Right lobe of liver (tissue), 6 donors: ENCODE measurements at regions not wholly inside any gene's neighbourhood (a gene's known extent, or its start where the extent isn't known, plus 50 kb on each side); places are given as distances from the start of the nearest gene placed in this dataset.

ENCODE experiments used
- ATAC-seq, 4 donors: fragments of 200-7000 bp; cut with Tn5 transposase; one replicate each; pipeline ENCODE4 v1.9.1; 2020; ENCODE audit warnings: mild to moderate bottlenecking in 4 of 4, moderate library complexity in 4 of 4
- DNase-seq, 3 donors: peaks; one replicate each; pipeline ENCODE4 v3.0.0-alpha.2; 2020
- H3K27ac ChIP-seq, 3 donors: fragments of 200-600 bp; one replicate each; pipeline ENCODE4 v1.8.0; 2022
- H3K27me3 ChIP-seq, 2 donors: fragments of 200-600 bp; one replicate each; pipeline ENCODE4 v1.8.0; 2022
- H3K36me3 ChIP-seq, 4 donors: fragments of 200-600 bp; sonication (generic) in 1 of 4; one replicate each; pipeline versions ENCODE4 v1.5.1 to v1.8.0; 2017 to 2022; ENCODE audit warnings: control low read depth in 1 of 4
- H3K4me1 ChIP-seq, 4 donors: fragments of 200-600 bp; sonication (generic) in 1 of 4; one replicate each; pipeline versions ENCODE4 v1.5.1 to v1.8.0; 2017 to 2022; ENCODE audit warnings: control low read depth in 1 of 4
- H3K4me3 ChIP-seq, 3 donors: fragments of 200-600 bp; one replicate each; pipeline ENCODE4 v1.8.0; 2022
- H3K9me3 ChIP-seq, 4 donors: fragments of 200-600 bp; sonication (generic) in 1 of 4; one replicate each; pipeline versions ENCODE4 v1.5.1 to v1.8.0; 2017 to 2022; ENCODE audit warnings: control low read depth in 1 of 4
- POLR2A ChIP-seq: fragments of 450-650 bp; IDR thresholded peaks from one replicate; pipeline ENCODE4 v1.6.1; 2017; ENCODE audit warnings: antibody characterized with exemption, mild to moderate bottlenecking
- WGBS: methylation state at CpG from one replicate; pipeline ENCODE4 v1.1.6; 2018; ENCODE audit warnings: low coverage, low lambda C conversion rate; ENCODE audit not compliant: insufficient coverage; ENCODE audit errors: missing lambda C conversion rate; 5-methylcytosine and 5-hydroxymethylcytosine counted together
- intact Hi-C, 2 donors: fragments of 100-400 bp; cut with DNase I; formaldehyde crosslinking; loops; one replicate each; pipeline versions ENCODE4 v1.11.2 to v1.14.1; 2022
- TF ChIP-seq, protein P1 (sequence below), 4 donors: fragments of 200-600 bp in 3 of 4; fragments of 450-650 bp in 1 of 4; IDR thresholded peaks; one replicate each; pipeline versions ENCODE4 v1.5.1 to v1.8.0; 2016 to 2022; ENCODE audit warnings: antibody characterized with exemption in 4 of 4, mild to moderate bottlenecking in 2 of 4
- donor health status: DM: no; HTN: yes; CAD: no.
- donor health status: DM: no; HTN: no; CAD: no.
- donor health status: DM: no; HTN: no; CAD: no.
- donor health status: DM: no; HTN: yes; CAD: no.
- donor health status: DM: no; HTN: yes; CAD: no.

DNA sequence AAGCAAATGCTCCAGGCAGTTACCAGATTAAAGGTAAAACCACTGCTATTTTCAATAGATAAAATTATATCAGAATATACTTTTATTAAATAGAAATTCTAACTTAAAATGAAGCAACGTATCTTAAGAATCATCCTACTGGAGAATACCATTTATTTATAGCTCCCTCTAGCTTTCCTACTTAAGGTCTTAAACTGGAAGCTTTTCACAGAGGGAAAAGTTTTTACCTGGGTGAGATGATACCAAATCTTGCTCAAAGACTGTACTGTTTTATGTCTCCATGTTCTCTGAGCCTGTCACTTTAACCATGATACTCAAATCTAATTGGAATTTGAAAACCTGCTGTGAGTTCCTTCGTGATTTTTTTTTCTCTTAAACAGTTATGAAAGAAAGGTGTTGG is 291.8 kb downstream of the AASDHPPT start:
- Histone ChIP-seq H3K27ac (no peak overlapping the region), H3K4me3 (no peak overlapping the region), H3K27me3 (no peaks in the 10 kb centered on the region), H3K9me3 (no peaks in the 10 kb centered on the region), H3K4me1 (no peaks in the 10 kb centered on the region), H3K36me3 (no peaks in the 10 kb centered on the region)
- DNase-seq (no peak), ATAC-seq (no peak)
- TF ChIP-seq, protein P1, sequence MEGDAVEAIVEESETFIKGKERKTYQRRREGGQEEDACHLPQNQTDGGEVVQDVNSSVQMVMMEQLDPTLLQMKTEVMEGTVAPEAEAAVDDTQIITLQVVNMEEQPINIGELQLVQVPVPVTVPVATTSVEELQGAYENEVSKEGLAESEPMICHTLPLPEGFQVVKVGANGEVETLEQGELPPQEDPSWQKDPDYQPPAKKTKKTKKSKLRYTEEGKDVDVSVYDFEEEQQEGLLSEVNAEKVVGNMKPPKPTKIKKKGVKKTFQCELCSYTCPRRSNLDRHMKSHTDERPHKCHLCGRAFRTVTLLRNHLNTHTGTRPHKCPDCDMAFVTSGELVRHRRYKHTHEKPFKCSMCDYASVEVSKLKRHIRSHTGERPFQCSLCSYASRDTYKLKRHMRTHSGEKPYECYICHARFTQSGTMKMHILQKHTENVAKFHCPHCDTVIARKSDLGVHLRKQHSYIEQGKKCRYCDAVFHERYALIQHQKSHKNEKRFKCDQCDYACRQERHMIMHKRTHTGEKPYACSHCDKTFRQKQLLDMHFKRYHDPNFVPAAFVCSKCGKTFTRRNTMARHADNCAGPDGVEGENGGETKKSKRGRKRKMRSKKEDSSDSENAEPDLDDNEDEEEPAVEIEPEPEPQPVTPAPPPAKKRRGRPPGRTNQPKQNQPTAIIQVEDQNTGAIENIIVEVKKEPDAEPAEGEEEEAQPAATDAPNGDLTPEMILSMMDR (IDR thresholded peaks at IDR 0.05), result no peak
- TF ChIP-seq POLR2A, result no peak
- intact Hi-C loops, result no loop called here
- WGBS, result 29% methylated on average over 2 of the region's 2 CpGs

DNA sequence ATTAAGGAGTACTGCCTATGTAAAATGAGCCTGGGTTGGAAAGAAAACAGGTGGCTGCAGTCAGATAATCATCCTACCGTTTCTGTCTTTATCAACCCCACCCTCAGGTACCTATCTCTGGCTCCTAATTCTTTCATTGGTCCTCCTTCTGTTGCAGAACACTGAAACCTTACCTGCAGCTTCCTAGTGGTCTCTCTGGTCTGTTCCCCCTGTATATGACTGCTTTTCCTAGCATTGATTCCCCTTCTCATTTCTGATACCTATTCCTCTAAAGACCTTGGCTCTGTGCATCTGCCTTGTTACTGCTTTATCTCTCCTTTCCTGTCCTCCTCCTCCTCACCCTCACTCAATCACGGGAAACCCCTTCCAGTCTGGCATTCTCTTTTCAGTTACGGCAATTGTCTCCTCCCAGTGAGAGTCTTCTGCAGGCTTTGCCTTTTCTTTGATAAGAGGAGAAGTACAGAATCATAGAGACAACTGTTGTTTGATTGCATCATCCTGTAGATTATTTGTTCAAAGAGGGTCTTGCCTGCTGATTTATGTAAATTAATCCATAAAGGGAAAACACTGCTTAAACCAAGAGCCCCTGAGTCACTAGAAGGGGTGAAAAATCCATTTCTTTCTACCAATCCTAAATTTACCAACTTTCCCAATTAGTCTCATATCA is 301.2 kb downstream of the AASDHPPT start:
- Histone ChIP-seq H3K27ac (no peak overlapping the region), H3K9me3 (no peaks in the 10 kb centered on the region), H3K4me3 (no peak overlapping the region), H3K4me1 (no peaks in the 10 kb centered on the region), H3K27me3 (no peaks in the 10 kb centered on the region), H3K36me3 (no peaks in the 10 kb centered on the region)
- intact Hi-C loops, result no loop called here
- ATAC-seq (no peak), DNase-seq (no peak)
- 32% methylated on average over 3 of the region's 3 CpGs for WGBS
- no peak for TF ChIP-seq POLR2A
- TF ChIP-seq, protein P1 (IDR thresholded peaks at IDR 0.05), result no peak

DNA sequence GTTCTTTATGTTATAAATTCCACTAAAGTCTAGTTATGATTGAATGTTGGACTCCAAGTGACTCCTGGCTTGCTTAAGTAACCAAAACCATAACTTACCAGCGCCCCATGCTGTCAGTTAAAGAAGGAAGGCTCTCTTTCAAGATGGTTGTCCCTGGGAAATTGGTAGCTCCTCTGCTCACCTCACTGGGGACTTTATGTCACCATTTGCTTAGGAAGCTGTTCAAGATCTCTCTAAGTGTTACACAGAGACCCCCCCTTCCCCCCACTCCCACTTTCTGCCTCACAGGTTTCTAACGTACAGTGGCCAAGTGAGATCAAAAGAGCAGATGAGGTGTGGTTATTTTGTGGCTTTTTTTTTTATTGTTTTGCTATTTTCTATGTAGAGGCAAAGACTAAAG is 301.8 kb downstream of the AASDHPPT start:
- no peak for ATAC-seq
- TF ChIP-seq POLR2A, result no peak
- TF ChIP-seq, protein P1 (IDR thresholded peaks at IDR 0.05), result no peak

DNA sequence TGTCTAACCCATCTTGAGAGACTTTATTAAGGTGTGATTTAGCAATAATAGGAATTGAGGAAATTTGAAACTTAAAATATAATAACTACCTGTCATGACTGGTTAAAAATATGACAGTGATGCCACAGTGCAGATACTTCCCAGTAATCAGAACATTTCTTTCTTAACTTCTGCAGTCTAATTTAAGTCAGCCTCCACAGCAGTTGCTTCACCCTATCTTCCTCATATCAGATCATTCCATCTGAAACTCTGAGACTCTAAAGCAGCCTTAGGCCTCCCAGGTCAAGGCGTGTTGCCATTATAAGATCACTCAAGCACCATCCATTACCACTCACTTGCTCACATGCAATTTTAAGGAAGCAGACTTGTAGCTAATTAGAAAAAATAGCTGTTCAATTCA is 302.2 kb downstream of the AASDHPPT start:
- Histone ChIP-seq H3K4me3 (no peak overlapping the region), H3K27ac (no peak overlapping the region), H3K9me3 (no peaks in the 10 kb centered on the region), H3K27me3 (no peaks in the 10 kb centered on the region), H3K36me3 (no peaks in the 10 kb centered on the region), H3K4me1 (no peaks in the 10 kb centered on the region)
- DNase-seq, result no peak
- no peak for ATAC-seq
- TF ChIP-seq, protein P1 (IDR thresholded peaks at IDR 0.05), result no peak
- TF ChIP-seq POLR2A, result no peak
- 39% methylated on average over 1 of the region's 1 CpG for WGBS
- intact Hi-C loops, result no loop called here

More for the DNA sequence above, 301.8 kb downstream of the AASDHPPT start:
- Histone ChIP-seq H3K27ac (no peak overlapping the region), H3K36me3 (no peaks in the 10 kb centered on the region), H3K9me3 (no peaks in the 10 kb centered on the region), H3K4me1 (no peaks in the 10 kb centered on the region), H3K27me3 (no peaks in the 10 kb centered on the region), H3K4me3 (no peak overlapping the region)
- intact Hi-C loops, result no loop called here
- 49% methylated on average over 2 of the region's 2 CpGs for WGBS
- no peak for DNase-seq
